GM10266 (cell line): ENCODE measurements at regions not wholly inside any gene's neighbourhood (a gene's known extent, or its start where the extent isn't known, plus 50 kb on each side); places are given as distances from the start of the nearest gene placed in this dataset.

ENCODE experiments used
- DNase-seq: peaks from one replicate; pipeline ENCODE4 v3.0.0; 2012; ENCODE audit errors: extremely low spot score
- CTCF ChIP-seq: IDR thresholded peaks from 2 replicates; pipeline ENCODE4 v1.5.1; 2012; ENCODE audit warnings: mild to moderate bottlenecking, low read depth; ENCODE audit not compliant: control insufficient read depth, insufficient read depth; ENCODE audit errors: missing control alignments

- TF ChIP-seq CTCF: no peak
- no peak for DNase-seq
Measured at GRCh38 chr18:51371929-51372328, 174.4 kb upstream of the MEX3C start.

GRCh38 chr18:51382081-51382480 lies 184.6 kb upstream of the MEX3C start:
- DNase-seq: no peak
- TF ChIP-seq CTCF: no peak

GRCh38 chr18:51383116-51383515 lies 185.6 kb upstream of the MEX3C start:
- DNase-seq: no peak
- no peak for TF ChIP-seq CTCF

- TF ChIP-seq CTCF: no peak
- no peak for DNase-seq
Measured at GRCh38 chr18:51383711-51384110, 186.2 kb upstream of the MEX3C start.

- no peak for DNase-seq
- no peak for TF ChIP-seq CTCF
Measured at GRCh38 chr18:51385270-51385669, 187.8 kb upstream of the MEX3C start.

GRCh38 chr18:51390702-51391101 lies 193.2 kb upstream of the MEX3C start:
- no peak for TF ChIP-seq CTCF
- no peak for DNase-seq

GRCh38 chr18:51391215-51391614 lies 193.7 kb upstream of the MEX3C start:
- DNase-seq: no peak
- TF ChIP-seq CTCF: no peak

GRCh38 chr18:51391731-51392130 lies 194.2 kb upstream of the MEX3C start:
- DNase-seq: no peak
- no peak for TF ChIP-seq CTCF
